GM10266 (cell line): ENCODE measurements at regions not wholly inside any gene's neighbourhood (a gene's known extent, or its start where the extent isn't known, plus 50 kb on each side); places are given as distances from the start of the nearest gene placed in this dataset.

Experiments
- DNase-seq: peaks from one replicate; pipeline ENCODE4 v3.0.0; 2012; ENCODE audit errors: extremely low spot score
- CTCF ChIP-seq: IDR thresholded peaks from 2 replicates; pipeline ENCODE4 v1.5.1; 2012; ENCODE audit warnings: mild to moderate bottlenecking, low read depth; ENCODE audit not compliant: control insufficient read depth, insufficient read depth; ENCODE audit errors: missing control alignments

GRCh38 chr15:30030345-30030744 lies 52.4 kb upstream of the GOLGA8J start:
- no peak for TF ChIP-seq CTCF
- DNase-seq, result no peak

- DNase-seq, result no peak
- TF ChIP-seq CTCF, result no peak
Observed at GRCh38 chr15:30023798-30024295, 58.9 kb upstream of the GOLGA8J start.

- no peak for DNase-seq
- no peak for TF ChIP-seq CTCF
Observed at GRCh38 chr15:30010746-30011145, 72.0 kb upstream of the GOLGA8J start.

DNA sequence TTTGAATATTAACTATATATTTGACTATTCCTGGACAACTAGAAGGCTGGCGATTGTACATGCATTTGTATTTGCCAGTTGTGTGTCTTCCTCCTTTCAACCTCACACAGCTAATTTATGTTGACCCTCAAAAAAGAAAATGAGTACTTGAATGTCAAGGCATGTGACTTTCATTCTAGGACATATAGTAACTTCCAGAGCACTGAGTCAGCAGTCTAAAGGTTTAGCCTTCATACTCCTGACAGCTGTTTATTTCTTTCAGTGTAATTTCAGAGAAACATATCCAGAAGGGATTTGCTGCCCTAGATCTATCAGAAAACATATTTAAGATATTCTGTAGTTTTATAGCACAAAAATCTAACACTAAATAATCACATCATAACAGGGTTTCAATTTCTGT lies 74.6 kb upstream of the GOLGA8J start:
- no peak for TF ChIP-seq CTCF
- no peak for DNase-seq

GRCh38 chr15:30001602-30002001 lies 81.2 kb upstream of the GOLGA8J start:
- DNase-seq, result no peak
- no peak for TF ChIP-seq CTCF

DNA sequence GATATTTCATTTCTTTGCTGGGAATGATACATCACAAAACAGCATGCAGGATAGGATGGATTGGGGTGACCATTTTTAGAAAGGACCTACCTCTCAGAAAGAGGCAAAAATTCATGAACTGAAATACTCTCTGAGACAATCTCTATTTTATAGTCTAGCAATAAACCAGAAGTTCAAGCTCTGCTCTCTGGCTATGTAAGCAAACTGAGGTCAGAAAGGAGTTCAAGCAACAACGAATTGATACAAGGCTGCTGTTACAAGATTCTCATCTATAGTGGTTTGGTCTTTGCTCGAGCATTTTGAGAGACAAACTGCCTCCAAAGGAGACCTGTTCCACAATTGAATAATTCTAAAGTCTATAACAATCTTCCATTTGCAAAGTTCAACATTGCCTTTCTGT lies 84.7 kb upstream of the GOLGA8J start:
- DNase-seq, result no peak

GRCh38 chr15:29997499-29997898 lies 85.3 kb upstream of the GOLGA8J start:
- DNase-seq, result no peak
- TF ChIP-seq CTCF, result no peak

More for the DNA sequence above, 84.7 kb upstream of the GOLGA8J start:
- TF ChIP-seq CTCF, result no peak
